NT2/D1 (cell line): ENCODE measurements at regions not wholly inside any gene's neighbourhood (a gene's known extent, or its start where the extent isn't known, plus 50 kb on each side); places are given as distances from the start of the nearest gene placed in this dataset.

Source experiments
- SUZ12 ChIP-seq: IDR thresholded peaks from 2 replicates; pipeline ENCODE4 v1.6.1; 2011; ENCODE audit not compliant: insufficient read length, insufficient read depth; ENCODE audit errors: extremely low read depth
- YY1 ChIP-seq: IDR thresholded peaks from 2 replicates; pipeline ENCODE4 v1.6.1; 2011; ENCODE audit not compliant: insufficient read length, insufficient read depth
- ZNF274 ChIP-seq: IDR thresholded peaks from 2 replicates; pipeline ENCODE4 v1.6.1; 2011; ENCODE audit warnings: mild to moderate bottlenecking, low read depth, low read length

DNA sequence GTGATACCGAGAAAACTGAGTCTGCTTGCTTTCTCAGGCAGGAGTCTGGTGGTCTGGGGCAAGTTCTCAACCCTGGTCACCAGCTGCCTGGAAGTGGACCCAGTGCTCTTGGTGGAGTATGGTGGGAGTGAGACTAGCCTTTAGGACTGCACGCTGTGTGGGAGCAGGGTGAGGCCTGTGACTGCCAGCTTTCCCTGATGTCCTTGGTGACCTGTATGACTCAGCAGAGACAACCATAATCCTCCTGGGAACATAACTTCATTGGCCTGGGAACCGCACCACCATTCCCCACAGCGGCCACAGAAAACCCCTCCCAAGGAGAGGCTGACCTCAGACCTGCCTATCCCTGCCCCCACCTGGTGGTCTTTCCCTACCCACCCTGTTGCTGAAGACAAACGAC is 139.5 kb upstream of the CHRM2 start:
- no peak for TF ChIP-seq YY1
- TF ChIP-seq SUZ12 = no peak
- TF ChIP-seq ZNF274 = no peak
